ENCODE measurements at regions not wholly inside any gene's neighbourhood (a gene's known extent, or its start where the extent isn't known, plus 50 kb on each side); places are given as distances from the start of the nearest gene placed in this dataset.

- TF ChIP-seq CTCF (IDR thresholded peaks at IDR 0.05; ENCODE audit: low read length) (no peak), EZH2 (optimal IDR thresholded peaks at IDR 0.05; ENCODE audit: low read depth, low read length) (no peak), EZH2phosphoT487 (IDR thresholded peaks at IDR 0.05; ENCODE audit: low read length) (no peak)
These were observed 1321.8 kb upstream of the PCDH9 start for GRCh38 chr13:68551701-68552522.
